ENCODE measurements at regions not wholly inside any gene's neighbourhood (a gene's known extent, or its start where the extent isn't known, plus 50 kb on each side); places are given as distances from the start of the nearest gene placed in this dataset.

- TF ChIP-seq EGR1 (IDR thresholded peaks at IDR 0.05): no peak
- peak; percentile 79 for TF ChIP-seq EP300 (IDR thresholded peaks at IDR 0.05; ENCODE audit: borderline replicate concordance)
- TF ChIP-seq, protein P1, sequence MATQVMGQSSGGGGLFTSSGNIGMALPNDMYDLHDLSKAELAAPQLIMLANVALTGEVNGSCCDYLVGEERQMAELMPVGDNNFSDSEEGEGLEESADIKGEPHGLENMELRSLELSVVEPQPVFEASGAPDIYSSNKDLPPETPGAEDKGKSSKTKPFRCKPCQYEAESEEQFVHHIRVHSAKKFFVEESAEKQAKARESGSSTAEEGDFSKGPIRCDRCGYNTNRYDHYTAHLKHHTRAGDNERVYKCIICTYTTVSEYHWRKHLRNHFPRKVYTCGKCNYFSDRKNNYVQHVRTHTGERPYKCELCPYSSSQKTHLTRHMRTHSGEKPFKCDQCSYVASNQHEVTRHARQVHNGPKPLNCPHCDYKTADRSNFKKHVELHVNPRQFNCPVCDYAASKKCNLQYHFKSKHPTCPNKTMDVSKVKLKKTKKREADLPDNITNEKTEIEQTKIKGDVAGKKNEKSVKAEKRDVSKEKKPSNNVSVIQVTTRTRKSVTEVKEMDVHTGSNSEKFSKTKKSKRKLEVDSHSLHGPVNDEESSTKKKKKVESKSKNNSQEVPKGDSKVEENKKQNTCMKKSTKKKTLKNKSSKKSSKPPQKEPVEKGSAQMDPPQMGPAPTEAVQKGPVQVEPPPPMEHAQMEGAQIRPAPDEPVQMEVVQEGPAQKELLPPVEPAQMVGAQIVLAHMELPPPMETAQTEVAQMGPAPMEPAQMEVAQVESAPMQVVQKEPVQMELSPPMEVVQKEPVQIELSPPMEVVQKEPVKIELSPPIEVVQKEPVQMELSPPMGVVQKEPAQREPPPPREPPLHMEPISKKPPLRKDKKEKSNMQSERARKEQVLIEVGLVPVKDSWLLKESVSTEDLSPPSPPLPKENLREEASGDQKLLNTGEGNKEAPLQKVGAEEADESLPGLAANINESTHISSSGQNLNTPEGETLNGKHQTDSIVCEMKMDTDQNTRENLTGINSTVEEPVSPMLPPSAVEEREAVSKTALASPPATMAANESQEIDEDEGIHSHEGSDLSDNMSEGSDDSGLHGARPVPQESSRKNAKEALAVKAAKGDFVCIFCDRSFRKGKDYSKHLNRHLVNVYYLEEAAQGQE (IDR thresholded peaks at IDR 0.05; ENCODE audit: low read depth): 0 out of 2 replicates have a peak, but pooled peaks have one; percentile 10
- TF ChIP-seq YY1 (IDR thresholded peaks at IDR 0.05; ENCODE audit: low read depth): no peak
- peak; percentile 50 for TF ChIP-seq MAX (IDR thresholded peaks at IDR 0.05)
- TF ChIP-seq CEBPB (IDR thresholded peaks at IDR 0.05): no peak
- peak; percentile 23; the same call in 1 of the 2 replicates for TF ChIP-seq RAD21 (IDR thresholded peaks at IDR 0.05; ENCODE audit: low read depth)
- TF ChIP-seq TCF12 (IDR thresholded peaks at IDR 0.05; ENCODE audit: low read depth): peak; percentile 84
- TF ChIP-seq NFIC (IDR thresholded peaks at IDR 0.05): peak; percentile 78
- TF ChIP-seq CREB1 (IDR thresholded peaks at IDR 0.05; ENCODE audit: low read depth): no peak
- TF ChIP-seq TEAD4 (IDR thresholded peaks at IDR 0.05): peak; percentile 50
- no peak for TF ChIP-seq USF1 (IDR thresholded peaks at IDR 0.05)
- TF ChIP-seq TAF1 (IDR thresholded peaks at IDR 0.05; ENCODE audit: low read depth): peak; percentile 49; the same call in 1 of the 2 replicates
- peak; percentile 62; the same call in 1 of the 2 replicates for TF ChIP-seq FOXM1 (IDR thresholded peaks at IDR 0.05; ENCODE audit: borderline replicate concordance, low read depth)
Observed at GRCh38 chr10:78972160-78972946, 96.4 kb upstream of the ZMIZ1 start.

DNA sequence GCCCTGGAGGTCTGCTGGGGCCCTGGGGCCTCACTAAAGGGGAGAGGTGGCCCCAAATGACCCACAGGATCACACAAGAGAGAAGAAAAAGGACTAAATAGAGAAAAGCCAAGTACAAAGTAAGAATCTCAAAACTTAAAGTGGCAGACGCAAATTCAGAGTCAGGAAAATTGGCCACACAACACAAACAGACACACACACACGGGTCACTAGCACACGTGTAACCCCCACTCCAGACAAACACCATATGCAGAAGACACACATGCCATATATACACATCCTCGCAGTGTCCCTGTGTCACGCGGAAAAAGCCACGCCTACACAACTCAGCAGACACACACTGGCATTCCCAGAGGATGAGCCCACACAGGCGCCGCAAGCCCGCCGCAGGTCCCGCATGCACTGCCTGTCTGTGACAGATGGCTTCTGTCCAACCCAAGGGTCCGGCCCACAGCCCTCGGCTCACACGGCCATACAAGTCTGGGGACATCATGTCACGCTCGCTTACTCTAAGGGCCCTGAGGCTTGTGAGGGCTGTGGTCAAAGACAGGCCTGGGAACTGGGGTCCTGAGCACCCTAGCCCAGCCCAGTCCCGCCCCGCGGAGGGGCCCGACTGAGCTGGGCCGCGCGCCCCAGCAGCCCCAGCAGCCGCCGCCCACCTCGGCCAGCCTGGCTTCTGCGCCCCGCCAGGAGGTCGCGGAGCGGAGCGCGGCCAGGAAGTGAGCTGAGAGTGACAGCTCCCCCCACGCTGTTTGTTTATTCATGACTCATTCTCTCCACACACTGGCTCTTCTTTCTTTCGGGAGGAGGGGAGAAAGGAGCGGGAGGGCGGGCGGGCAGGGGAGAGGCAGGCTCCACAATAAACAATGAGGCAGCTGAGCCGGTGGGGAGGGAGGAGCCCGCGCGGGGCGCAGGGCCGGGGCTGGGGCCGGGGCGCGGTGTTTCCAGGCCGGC lies 95.5 kb upstream of the ZMIZ1 start:
- TF ChIP-seq TAF1 (IDR thresholded peaks at IDR 0.05; ENCODE audit: low read depth) (no peak; the same call in 1 of the 2 replicates), FOXM1 (IDR thresholded peaks at IDR 0.05; ENCODE audit: borderline replicate concordance, low read depth) (peak; percentile 90), MAX (IDR thresholded peaks at IDR 0.05) (no peak; the same call in none of the 2 replicates), ZBTB7A (IDR thresholded peaks at IDR 0.05; ENCODE audit: low read depth) (peak; percentile 96), NFIC (IDR thresholded peaks at IDR 0.05) (peak; percentile 76), YY1 (IDR thresholded peaks at IDR 0.05; ENCODE audit: low read depth) (0 out of 2 replicates have a peak, but pooled peaks have one; percentile 27), EP300 (IDR thresholded peaks at IDR 0.05; ENCODE audit: borderline replicate concordance) (peak; percentile 95), TCF12 (IDR thresholded peaks at IDR 0.05; ENCODE audit: low read depth) (peak; percentile 91), RAD21 (IDR thresholded peaks at IDR 0.05; ENCODE audit: low read depth) (peak; percentile 37), EGR1 (IDR thresholded peaks at IDR 0.05) (peak; percentile 60; the same call in 1 of the 2 replicates), CEBPB (IDR thresholded peaks at IDR 0.05) (peak; percentile 65; the same call in 1 of the 2 replicates), TEAD4 (IDR thresholded peaks at IDR 0.05) (peak; percentile 75), CREB1 (IDR thresholded peaks at IDR 0.05; ENCODE audit: low read depth) (no peak), USF1 (IDR thresholded peaks at IDR 0.05) (peak; percentile 38)
- TF ChIP-seq, protein P1 (IDR thresholded peaks at IDR 0.05; ENCODE audit: low read depth): no peak

DNA sequence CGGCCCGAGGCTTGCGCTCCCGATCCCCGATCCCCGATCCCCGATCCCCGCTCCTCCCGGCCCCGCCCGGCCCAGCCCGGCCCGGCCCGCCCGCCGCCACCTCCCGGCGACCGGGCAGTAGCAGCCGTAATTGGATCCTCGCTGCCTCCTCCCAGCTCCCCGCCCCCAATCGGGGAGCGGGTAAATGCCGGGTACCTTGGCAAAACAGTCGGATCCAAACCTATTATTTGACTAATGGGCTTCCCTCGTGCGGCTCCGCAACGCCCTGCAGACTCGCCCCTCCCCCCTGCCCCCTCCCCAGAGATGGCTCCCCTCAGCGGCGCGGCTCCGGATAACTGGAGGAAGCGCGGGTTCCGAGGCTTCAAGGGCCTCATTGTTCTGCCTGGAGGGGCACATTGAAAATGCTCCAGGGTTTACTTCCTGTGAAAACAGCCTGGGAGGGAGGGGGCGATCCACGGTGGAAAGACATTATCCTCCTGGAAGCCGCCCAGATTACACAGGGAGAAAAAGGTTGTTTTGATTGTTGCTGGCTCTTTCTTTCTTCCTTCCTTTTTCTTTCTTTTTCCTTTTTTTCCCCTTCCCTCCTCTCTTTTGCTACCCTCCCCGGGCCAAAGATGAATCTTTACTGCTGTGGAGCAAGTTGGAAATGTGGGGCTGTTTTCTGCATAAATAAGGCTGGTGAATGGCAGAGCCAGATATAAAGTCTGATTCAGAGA lies 94.7 kb upstream of the ZMIZ1 start:
- TF ChIP-seq TEAD4 (IDR thresholded peaks at IDR 0.05) (peak; percentile 34; the same call in 1 of the 2 replicates), CREB1 (IDR thresholded peaks at IDR 0.05; ENCODE audit: low read depth) (no peak), USF1 (IDR thresholded peaks at IDR 0.05) (no peak), NFIC (IDR thresholded peaks at IDR 0.05) (peak; percentile 66), TAF1 (IDR thresholded peaks at IDR 0.05; ENCODE audit: low read depth) (peak; percentile 25; the same call in 1 of the 2 replicates), RAD21 (IDR thresholded peaks at IDR 0.05; ENCODE audit: low read depth) (peak; percentile 15; the same call in 1 of the 2 replicates), EGR1 (IDR thresholded peaks at IDR 0.05) (no peak), ZBTB7A (IDR thresholded peaks at IDR 0.05; ENCODE audit: low read depth) (no peak), CEBPB (IDR thresholded peaks at IDR 0.05) (peak; percentile 32; the same call in 1 of the 2 replicates), YY1 (IDR thresholded peaks at IDR 0.05; ENCODE audit: low read depth) (peak; percentile 67), MAX (IDR thresholded peaks at IDR 0.05) (peak; percentile 61), EP300 (IDR thresholded peaks at IDR 0.05; ENCODE audit: borderline replicate concordance) (peak; percentile 84), FOXM1 (IDR thresholded peaks at IDR 0.05; ENCODE audit: borderline replicate concordance, low read depth) (no peak; the same call in 1 of the 2 replicates), TCF12 (IDR thresholded peaks at IDR 0.05; ENCODE audit: low read depth) (peak; percentile 86)
- TF ChIP-seq, protein P1 (IDR thresholded peaks at IDR 0.05; ENCODE audit: low read depth): no peak

Data from Ishikawa (cell line).